22Rv1 (cell line): ENCODE measurements at regions not wholly inside any gene's neighbourhood (a gene's known extent, or its start where the extent isn't known, plus 50 kb on each side); places are given as distances from the start of the nearest gene placed in this dataset.
A peak's percentile ranks its signal among the peaks of the same experiment; 100 is the strongest.
"Not testable (repeated sequence)": the region's sequence is repeated elsewhere in the genome, so short reads cannot be mapped to it uniquely, and the experiment has no call there.

Experiments
- H3K27ac ChIP-seq: fragments of 450-650 bp; 2 replicates; pipeline ENCODE4 v1.5.1; 2017
- CTCF ChIP-seq: fragments of 450-650 bp; IDR thresholded peaks from 2 replicates; pipeline ENCODE4 v1.5.1; 2017; ENCODE audit warnings: mild to moderate bottlenecking
- ZFX ChIP-seq: fragments of 450-650 bp; IDR thresholded peaks from 2 replicates; pipeline ENCODE4 v1.6.1; 2017; ENCODE audit warnings: antibody characterized with exemption, borderline replicate concordance

- TF ChIP-seq CTCF, result peak; percentile 67
- H3K27ac ChIP-seq, result 0 out of 2 replicates have a peak overlapping the region, but pooled peaks have one; percentile 56
Measured at GRCh38 chr6:28686446-28687027, 160.9 kb downstream of the GPX5 start.

GRCh38 chr6:28687309-28687981 lies 161.8 kb downstream of the GPX5 start:
- peak overlapping the region; percentile 56 for H3K27ac ChIP-seq

DNA sequence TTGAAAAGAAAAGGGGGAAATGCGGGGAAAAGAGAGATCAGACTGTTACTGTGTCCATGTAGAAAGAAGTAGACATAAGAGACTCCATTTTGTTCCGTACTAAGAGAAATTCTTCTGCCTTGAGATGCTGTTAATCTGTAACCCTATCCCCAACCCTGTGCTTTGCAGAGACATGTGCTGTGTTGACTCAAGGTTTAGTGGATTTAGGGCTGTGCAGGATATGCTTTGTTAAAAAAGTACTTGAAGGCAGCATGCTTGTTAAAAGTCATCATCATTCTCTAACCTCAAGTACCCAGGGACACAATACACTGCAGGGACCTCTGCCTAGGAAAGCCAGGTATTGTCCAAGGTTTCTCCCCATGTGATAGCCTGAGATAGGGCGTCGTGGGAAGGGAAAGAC lies 166.3 kb downstream of the GPX5 start:
- H3K27ac ChIP-seq, result not testable (repeated sequence)

DNA sequence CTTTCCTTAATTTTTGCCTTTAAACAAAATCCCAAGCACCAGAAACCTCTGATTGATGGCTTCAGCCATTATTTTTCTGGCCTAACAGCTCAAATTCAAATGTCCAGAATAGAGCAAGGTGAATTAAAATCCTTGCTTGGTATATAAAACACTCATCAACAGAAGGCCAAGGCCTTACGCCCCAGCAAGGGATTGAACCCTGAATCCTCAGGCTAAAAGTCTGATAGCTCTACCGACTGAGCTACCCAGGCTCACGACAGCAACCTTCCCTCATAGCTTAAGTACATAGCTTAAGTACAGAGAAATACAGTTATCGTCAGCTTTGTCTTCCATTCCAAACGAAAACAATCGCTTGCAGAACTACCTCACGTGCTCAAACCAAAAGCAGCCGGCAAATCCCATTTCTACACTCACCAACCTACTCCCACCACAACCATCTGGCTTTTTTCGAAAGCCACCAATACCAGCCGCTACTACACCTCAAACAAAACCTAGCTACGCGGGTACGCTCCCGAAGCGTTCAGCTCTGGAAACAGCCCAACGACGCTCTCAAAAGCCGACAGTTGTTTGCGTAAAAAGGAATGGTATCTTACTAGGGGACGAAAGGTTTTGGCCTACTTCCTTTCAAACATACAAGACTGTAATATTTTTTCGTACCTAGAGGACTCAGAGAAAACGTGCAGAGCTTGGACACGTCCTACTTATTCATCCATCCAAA lies 167.5 kb downstream of the GPX5 start:
- no peak for TF ChIP-seq ZFX
- no peak for TF ChIP-seq CTCF
- H3K27ac ChIP-seq, result no peak overlapping the region

- TF ChIP-seq CTCF (no peak), ZFX (no peak)
- no peak overlapping the region for H3K27ac ChIP-seq
Measured at GRCh38 chr6:28693751-28694443, 168.2 kb downstream of the GPX5 start.

GRCh38 chr6:28695715-28696114 lies 170.0 kb downstream of the GPX5 start:
- no peak overlapping the region for H3K27ac ChIP-seq
- TF ChIP-seq ZFX (no peak), CTCF (no peak)

GRCh38 chr6:28696167-28696566 lies 170.5 kb downstream of the GPX5 start:
- TF ChIP-seq ZFX, result no peak
- TF ChIP-seq CTCF, result no peak
- H3K27ac ChIP-seq, result no peak overlapping the region

- H3K27ac ChIP-seq, result no peak overlapping the region
- TF ChIP-seq ZFX (no peak), CTCF (no peak)
Measured at GRCh38 chr6:28696682-28697081, 171.0 kb downstream of the GPX5 start.
